H1 (cell line): ENCODE measurements at regions not wholly inside any gene's neighbourhood (a gene's known extent, or its start where the extent isn't known, plus 50 kb on each side); places are given as distances from the start of the nearest gene placed in this dataset.

Experiments
- CTCF ChIA-PET: fragments of 300-600 bp; sonication (Branson Sonifier 250); formaldehyde crosslinking; loops from one replicate; lab custom pipeline; 2021; ENCODE audit not compliant: partially characterized antibody; lab: Charles Lee
- POLR2A ChIA-PET: fragments of 300-600 bp; sonication (Branson Sonifier 250); formaldehyde crosslinking; loops from one replicate; lab custom pipeline; 2021; ENCODE audit warnings: inconsistent platforms; ENCODE audit not compliant: partially characterized antibody; lab: Charles Lee
- DNase-seq, 2 experiments: peaks; one replicate each; pipeline versions ENCODE4 v3.0.0 to v3.0.0-alpha.2; 2010 to 2022; ENCODE audit warnings: low spot score in 2 of 2, low read depth in 1 of 2, mixed read lengths in 1 of 2
- FAIRE-seq: peaks from 2 replicates; lab custom pipeline; 2011; peaks lifted over from hg19 to GRCh38; lab: Jason Lieb, UNC
- H2AFZ ChIP-seq: 2 replicates; pipeline ENCODE4 v1.8.1; 2012; ENCODE audit warnings: low read length, inconsistent platforms
- H2AK5ac ChIP-seq: 2 replicates; pipeline ENCODE4 v1.6.1; 2013; ENCODE audit warnings: low read depth, low read length
- H2BK120ac ChIP-seq: replicated peaks from 2 replicates; pipeline ENCODE3; 2013; ENCODE audit warnings: low read depth, low read length, inconsistent platforms
- H2BK12ac ChIP-seq: 2 replicates; pipeline ENCODE4 v1.6.1; 2013; ENCODE audit warnings: low read depth, low read length
- H2BK15ac ChIP-seq: 2 replicates; pipeline ENCODE4 v1.6.1; 2013; ENCODE audit warnings: low read length
- H2BK20ac ChIP-seq: 2 replicates; pipeline ENCODE4 v1.6.1; 2013; ENCODE audit warnings: low read length
- H2BK5ac ChIP-seq: 2 replicates; pipeline ENCODE4 v1.6.1; 2013; ENCODE audit warnings: low read depth, low read length
- H3K14ac ChIP-seq: 2 replicates; pipeline ENCODE4 v1.6.1; 2013; ENCODE audit warnings: inconsistent platforms; ENCODE audit not compliant: insufficient read length
- H3K18ac ChIP-seq: 2 replicates; pipeline ENCODE4 v1.6.1; 2013; ENCODE audit warnings: low read length; ENCODE audit errors: extremely low read depth
- H3K23ac ChIP-seq: 2 replicates; pipeline ENCODE4 v1.6.1; 2013; ENCODE audit warnings: inconsistent platforms; ENCODE audit not compliant: insufficient read length
- H3K23me2 ChIP-seq: 2 replicates; pipeline ENCODE4 v1.6.1; 2013; ENCODE audit warnings: low read depth, low read length
- H3K27ac ChIP-seq: 2 replicates; pipeline ENCODE4 v1.6.1; 2011; ENCODE audit warnings: low read depth, low read length, inconsistent platforms
- H3K27me3 ChIP-seq, 4 experiments: replicated peaks in 1 of 4; 1 replicate in 1 of 4; 2 replicates in 3 of 4; pipeline versions ENCODE4 v1.6.1 to v1.8.1; 2011 to 2013; ENCODE audit warnings: low read length in 3 of 4, mild to moderate bottlenecking in 3 of 4, inconsistent platforms in 2 of 4, mixed read lengths in 2 of 4, moderate library complexity in 1 of 4; ENCODE audit not compliant: control insufficient read depth in 3 of 4, insufficient read depth in 3 of 4; ENCODE audit errors: extremely low read depth in 1 of 4
- H3K36me3 ChIP-seq, 4 experiments: 2 replicates each; pipeline versions ENCODE4 v1.6.1 to v1.8.1; 2011 to 2013; ENCODE audit warnings: mild to moderate bottlenecking in 4 of 4, low read length in 3 of 4, moderate library complexity in 2 of 4, control low read depth in 1 of 4, inconsistent platforms in 1 of 4; ENCODE audit not compliant: insufficient read depth in 4 of 4, control insufficient read depth in 2 of 4
- H3K4ac ChIP-seq: replicated peaks from 2 replicates; pipeline ENCODE3; 2013; ENCODE audit warnings: low read length, low read depth, mixed read lengths, inconsistent platforms; ENCODE audit not compliant: insufficient read length
- H3K4me1 ChIP-seq, 4 experiments: replicated peaks in 1 of 4; 1 replicate in 1 of 4; 2 replicates in 3 of 4; pipeline versions ENCODE4 v1.6.1 to v1.8.1; 2011 to 2013; ENCODE audit warnings: low read length in 3 of 4, inconsistent platforms in 2 of 4, mixed read lengths in 1 of 4; ENCODE audit not compliant: insufficient read depth in 4 of 4, control insufficient read depth in 3 of 4
- H3K4me2 ChIP-seq, 2 experiments: 2 replicates each; pipeline versions ENCODE4 v1.6.1 to v1.8.1; 2011 to 2013; ENCODE audit warnings: low read depth in 2 of 2, low read length in 2 of 2, control low read depth in 1 of 2, inconsistent platforms in 1 of 2, mild to moderate bottlenecking in 1 of 2; ENCODE audit not compliant: insufficient read depth in 1 of 2
- H3K4me3 ChIP-seq, 4 experiments: fragments of 200-600, 300-600 bp in 1 of 4; sonication (generic), shearing (Covaris generic), sonication (Bioruptor Twin) in 1 of 4; 2 replicates each; pipeline versions ENCODE4 v1.5.1 to v1.8.1; 2011 to 2016; ENCODE audit warnings: low read length in 4 of 4, low read depth in 3 of 4, control low read depth in 2 of 4, inconsistent platforms in 2 of 4, mild to moderate bottlenecking in 2 of 4, mixed read lengths in 1 of 4, moderate library complexity in 1 of 4; ENCODE audit not compliant: insufficient read depth in 2 of 4; ENCODE audit errors: extremely low read depth in 1 of 4
- H3K56ac ChIP-seq: replicated peaks from 2 replicates; pipeline ENCODE3; 2013; ENCODE audit warnings: low read depth, mild to moderate bottlenecking, mixed read lengths, low read length, inconsistent platforms; ENCODE audit not compliant: insufficient read length
- H3K79me1 ChIP-seq: 2 replicates; pipeline ENCODE4 v1.6.1; 2013; ENCODE audit warnings: low read depth, low read length, control low read depth
- H3K79me2 ChIP-seq, 2 experiments: 2 replicates each; pipeline versions ENCODE4 v1.6.1 to v1.8.1; 2012 to 2013; ENCODE audit warnings: low read length in 2 of 2, mild to moderate bottlenecking in 2 of 2, inconsistent platforms in 1 of 2; ENCODE audit not compliant: insufficient read depth in 2 of 2, control insufficient read depth in 1 of 2
- H3K9ac ChIP-seq, 4 experiments: replicated peaks in 1 of 4; 1 replicate in 1 of 4; 2 replicates in 3 of 4; pipeline versions ENCODE4 v1.6.1 to v1.8.1; 2011 to 2013; ENCODE audit warnings: low read depth in 3 of 4, low read length in 3 of 4, control low read depth in 2 of 4, mild to moderate bottlenecking in 2 of 4, moderate library complexity in 2 of 4, inconsistent platforms in 1 of 4; ENCODE audit errors: extremely low read depth in 1 of 4
- H3K9me3 ChIP-seq, 2 experiments: 2 replicates each; pipeline versions ENCODE4 v1.6.1 to v1.8.1; 2012 to 2013; ENCODE audit warnings: mild to moderate bottlenecking in 2 of 2, moderate library complexity in 2 of 2, control low read depth in 1 of 2, inconsistent platforms in 1 of 2, low read depth in 1 of 2, low read length in 1 of 2, mixed read lengths in 1 of 2; ENCODE audit not compliant: insufficient read depth in 2 of 2
- H4K20me1 ChIP-seq, 2 experiments: replicated peaks in 1 of 2; 2 replicates each; pipeline versions ENCODE3 to v1.8.1; 2011 to 2013; ENCODE audit warnings: inconsistent platforms in 2 of 2, low read length in 2 of 2, mild to moderate bottlenecking in 1 of 2; ENCODE audit not compliant: insufficient read depth in 2 of 2, control insufficient read depth in 1 of 2
- H4K5ac ChIP-seq: 2 replicates; pipeline ENCODE4 v1.6.1; 2013; ENCODE audit warnings: low read length, low read depth, mixed read lengths, inconsistent platforms; ENCODE audit not compliant: insufficient read length
- H4K8ac ChIP-seq: 2 replicates; pipeline ENCODE4 v1.8.0; 2013; ENCODE audit warnings: mild to moderate bottlenecking, moderate library complexity, low read length, inconsistent platforms; ENCODE audit not compliant: insufficient read depth; ENCODE audit errors: extremely low read depth
- H4K91ac ChIP-seq: replicated peaks from 2 replicates; pipeline ENCODE3; 2013; ENCODE audit warnings: low read length, mixed read lengths, inconsistent platforms; ENCODE audit not compliant: insufficient read length
- BRCA1 ChIP-seq: IDR thresholded peaks from 2 replicates; pipeline ENCODE4 v1.6.1; 2012; ENCODE audit warnings: low read depth, low read length, improper control_type of control experiment
- CBX8 ChIP-seq: fragments of 300-800, 300-1000 bp; sonication (generic); IDR thresholded peaks from 2 replicates; pipeline ENCODE4 v1.7.1; 2016; ENCODE audit warnings: low read depth, low read length, borderline replicate concordance
- GTF2F1 ChIP-seq: IDR thresholded peaks from 2 replicates; pipeline ENCODE4 v1.6.1; 2012; ENCODE audit warnings: low read depth, low read length, improper control_type of control experiment, borderline replicate concordance
- HDAC2 ChIP-seq, 2 experiments: fragments of 300-600 bp in 1 of 2; sonication (generic) in 1 of 2; IDR thresholded peaks; 2 replicates each; pipeline ENCODE4 v1.6.1; 2011 to 2012; ENCODE audit warnings: low read depth in 2 of 2, low read length in 2 of 2, mild to moderate bottlenecking in 2 of 2, moderate library complexity in 2 of 2, borderline replicate concordance in 1 of 2, inconsistent platforms in 1 of 2
- MAX ChIP-seq: IDR thresholded peaks from 2 replicates; pipeline ENCODE4 v1.6.1; 2012; ENCODE audit warnings: inconsistent platforms
- PHF8 ChIP-seq: fragments of 200-600 bp; sonication (generic); conservative IDR thresholded peaks from 2 replicates; pipeline ENCODE4 v1.7.1; 2012; ENCODE audit warnings: low read depth, mild to moderate bottlenecking, inconsistent platforms, low read length, moderate library complexity
- POLR2A ChIP-seq, 2 experiments: IDR thresholded peaks; 1 replicate in 1 of 2; 2 replicates in 1 of 2; pipeline ENCODE4 v1.6.1; 2011; ENCODE audit warnings: low read depth in 2 of 2, low read length in 2 of 2, mild to moderate bottlenecking in 2 of 2; ENCODE audit errors: control extremely low read depth in 1 of 2
- SIN3A ChIP-seq, 2 experiments: IDR thresholded peaks in 1 of 2; conservative IDR thresholded peaks in 1 of 2; 2 replicates each; pipeline ENCODE4 v1.6.1; 2011 to 2012; ENCODE audit warnings: low read length in 2 of 2, improper control_type of control experiment in 1 of 2, low read depth in 1 of 2, mild to moderate bottlenecking in 1 of 2
- SUZ12 ChIP-seq: fragments of 200-600 bp; sonication (generic); IDR thresholded peaks from 2 replicates; pipeline ENCODE4 v1.6.1; 2012; ENCODE audit warnings: mild to moderate bottlenecking, inconsistent platforms, low read length, moderate library complexity, mixed read lengths
- TAF1 ChIP-seq: IDR thresholded peaks from 2 replicates; pipeline ENCODE4 v1.6.1; 2011; ENCODE audit warnings: mild to moderate bottlenecking, low read depth, low read length
- TEAD4 ChIP-seq: IDR thresholded peaks from 2 replicates; pipeline ENCODE4 v1.6.1; 2012; ENCODE audit warnings: low read depth, low read length, inconsistent platforms, mixed read lengths
- USF2 ChIP-seq: IDR thresholded peaks from 2 replicates; pipeline ENCODE4 v1.6.1; 2011; ENCODE audit warnings: low read length, improper control_type of control experiment
- YY1 ChIP-seq: IDR thresholded peaks from 2 replicates; pipeline ENCODE4 v1.6.1; 2011; ENCODE audit warnings: low read depth, mild to moderate bottlenecking, low read length
- WGBS, 2 experiments: shearing (Covaris generic) in 1 of 2; methylation state at CpG; one replicate each; pipeline versions ENCODE4 v1.1.6 to v1.1.7; 2013 to 2015; ENCODE audit warnings: low lambda C conversion rate in 2 of 2, mixed read lengths in 2 of 2, inconsistent platforms in 1 of 2, low coverage in 1 of 2, missing lambda C conversion rate in 1 of 2; ENCODE audit not compliant: insufficient replicate concordance in 2 of 2, insufficient coverage in 1 of 2, insufficient read length in 1 of 2; ENCODE audit errors: extremely low coverage in 1 of 2, missing lambda C conversion rate in 1 of 2; 5-methylcytosine and 5-hydroxymethylcytosine counted together

GRCh38 chr9:12958708-12959107, 183.9 kb downstream of the LURAP1L start:
- no peaks in the 10 kb centered on the region for H3K79me2 ChIP-seq
- peaks cover 4% of the 10 kb centered on the region in 2 experiments; a peak in 2 of 4 replicates for H3K9me3 ChIP-seq
- H2AK5ac ChIP-seq: no peak overlapping the region
- DNase-seq: no peak
- no peaks in the 10 kb centered on the region; a peak in 1 of 7 replicates for H3K4me1 ChIP-seq
- no peak overlapping the region for H3K4me3 ChIP-seq
- H3K23me2 ChIP-seq: 0 out of 2 replicates have a peak, but pooled peaks cover 3% of the 10 kb centered on the region
- no peak overlapping the region for H3K4ac ChIP-seq
- no peak overlapping the region for H3K56ac ChIP-seq
- WGBS, 2 experiments: 57% methylated on average over 3 of the region's 3 CpGs; no CpG with 5 or more reads in 1 of the 2 experiments
- H4K20me1 ChIP-seq: no peaks in the 10 kb centered on the region
- H3K18ac ChIP-seq: no peak overlapping the region
- no peak overlapping the region for H2BK5ac ChIP-seq
- no peak overlapping the region for H2BK12ac ChIP-seq
- no peak overlapping the region for H4K5ac ChIP-seq
- H2BK15ac ChIP-seq: no peak overlapping the region
- no peak overlapping the region for H3K23ac ChIP-seq
- H2BK120ac ChIP-seq: no peak overlapping the region
- no peak overlapping the region for H3K4me2 ChIP-seq
- no peak overlapping the region for H3K14ac ChIP-seq
- H4K8ac ChIP-seq: no peak overlapping the region
- H4K91ac ChIP-seq: no peak overlapping the region
- H3K27ac ChIP-seq: no peak overlapping the region
- H2BK20ac ChIP-seq: no peak overlapping the region
- FAIRE-seq: no peak
- H2AFZ ChIP-seq: no peak overlapping the region
- no peaks in the 10 kb centered on the region for H3K79me1 ChIP-seq
- CTCF ChIA-PET: no interaction called here
- no peak overlapping the region for H3K9ac ChIP-seq
- peaks cover 0 to 5% (median 0%) of the 10 kb centered on the region in 4 experiments; a peak in 1 of 8 replicates for H3K36me3 ChIP-seq
- H3K27me3 ChIP-seq: no peaks in the 10 kb centered on the region
- POLR2A ChIA-PET: no interaction called here
- no peak for TF ChIP-seq CBX8
- no peak for TF ChIP-seq TAF1
- TF ChIP-seq SIN3A (conservative IDR thresholded peaks at IDR 0.05 in 1 of 2, IDR thresholded peaks at IDR 0.05 in 1 of 2; ENCODE audit: low read depth in 1 of 2, low read length in 2 of 2): no peak
- no peak for TF ChIP-seq PHF8
- no peak for TF ChIP-seq POLR2A (IDR thresholded peaks at IDR 0.05; ENCODE audit: control extremely low read depth in 1 of 2, low read depth in 2 of 2, low read length in 2 of 2)
- no peak for TF ChIP-seq HDAC2 (IDR thresholded peaks at IDR 0.05; ENCODE audit: borderline replicate concordance in 1 of 2, low read depth in 2 of 2, low read length in 2 of 2)
- TF ChIP-seq SUZ12: no peak
- TF ChIP-seq TEAD4: no peak
- no peak for TF ChIP-seq BRCA1
- no peak for TF ChIP-seq MAX
- no peak for TF ChIP-seq USF2
- no peak for TF ChIP-seq YY1
- TF ChIP-seq GTF2F1: no peak
